Chondrocyte (in vitro differentiated cells): ENCODE measurements at regions not wholly inside any gene's neighbourhood (a gene's known extent, or its start where the extent isn't known, plus 50 kb on each side); places are given as distances from the start of the nearest gene placed in this dataset.

ENCODE experiments used
- DNase-seq: peaks from one replicate; pipeline ENCODE4 v3.0.0; 2021; ENCODE audit warnings: mixed read lengths, low spot score
- H3K27ac Mint-ChIP-seq: one replicate; pipeline ENCODE4 v1.8.0; 2021; ENCODE audit warnings: mild to moderate bottlenecking, moderate library complexity, mixed read lengths; ENCODE audit not compliant: unreplicated experiment
- H3K27me3 Mint-ChIP-seq: 2 replicates; pipeline ENCODE4 v1.8.0; 2021; ENCODE audit warnings: low read depth, mixed read lengths
- H3K36me3 Mint-ChIP-seq: 2 replicates; pipeline ENCODE4 v1.8.0; 2021; ENCODE audit warnings: low read depth, mixed read lengths
- H3K4me1 Mint-ChIP-seq: 2 replicates; pipeline ENCODE4 v1.8.0; 2021; ENCODE audit warnings: low read depth, mild to moderate bottlenecking, mixed read lengths
- H3K4me3 Mint-ChIP-seq: one replicate; pipeline ENCODE4 v1.8.0; 2021; ENCODE audit warnings: mild to moderate bottlenecking, moderate library complexity, mixed read lengths; ENCODE audit not compliant: unreplicated experiment
- H3K9me3 Mint-ChIP-seq: 2 replicates; pipeline ENCODE4 v1.8.0; 2021; ENCODE audit warnings: low read depth, mixed read lengths
- CTCF ChIP-seq: fragments of 200-600 bp; sonication (generic); IDR thresholded peaks from 2 replicates; pipeline ENCODE4 v1.5.0; 2021; ENCODE audit warnings: antibody characterized with exemption, mild to moderate bottlenecking, moderate library complexity

GRCh38 chr18:7436166-7436565 is 130.9 kb upstream of the PTPRM start:
- TF ChIP-seq CTCF: no peak
- Mint-ChIP-seq H3K36me3 (peaks cover 2% of the 10 kb centered on the region), H3K9me3 (no peaks in the 10 kb centered on the region), H3K4me1 (peaks cover 9% of the 10 kb centered on the region), H3K4me3 (no peak overlapping the region), H3K27ac (no peak overlapping the region), H3K27me3 (no peaks in the 10 kb centered on the region)
- DNase-seq: no peak

GRCh38 chr18:7437870-7438269 is 129.2 kb upstream of the PTPRM start:
- Mint-ChIP-seq H3K27me3 (no peaks in the 10 kb centered on the region), H3K36me3 (peaks cover 2% of the 10 kb centered on the region), H3K4me1 (peaks cover 13% of the 10 kb centered on the region), H3K9me3 (no peaks in the 10 kb centered on the region), H3K4me3 (no peak overlapping the region), H3K27ac (no peak overlapping the region)
- no peak for DNase-seq
- no peak for TF ChIP-seq CTCF

GRCh38 chr18:7438646-7439045 is 128.5 kb upstream of the PTPRM start:
- H3K36me3 Mint-ChIP-seq: peaks cover 2% of the 10 kb centered on the region
- H3K9me3 Mint-ChIP-seq: no peaks in the 10 kb centered on the region
- peaks cover 13% of the 10 kb centered on the region for H3K4me1 Mint-ChIP-seq
- TF ChIP-seq CTCF: no peak
- no peaks in the 10 kb centered on the region for H3K27me3 Mint-ChIP-seq
- DNase-seq: no peak
- H3K27ac Mint-ChIP-seq: no peak overlapping the region
- no peak overlapping the region for H3K4me3 Mint-ChIP-seq

- no peaks in the 10 kb centered on the region for H3K36me3 Mint-ChIP-seq
- no peaks in the 10 kb centered on the region for H3K9me3 Mint-ChIP-seq
- H3K4me1 Mint-ChIP-seq: peaks cover 5% of the 10 kb centered on the region
- H3K4me3 Mint-ChIP-seq: no peak overlapping the region
- peaks cover 4% of the 10 kb centered on the region for H3K27me3 Mint-ChIP-seq
- H3K27ac Mint-ChIP-seq: no peak overlapping the region
- no peak for DNase-seq
- TF ChIP-seq CTCF: no peak
These were observed 119.6 kb upstream of the PTPRM start for GRCh38 chr18:7447318-7448028.

- H3K27ac Mint-ChIP-seq: no peak overlapping the region
- no peaks in the 10 kb centered on the region for H3K9me3 Mint-ChIP-seq
- no peak for DNase-seq
- peaks cover 4% of the 10 kb centered on the region for H3K27me3 Mint-ChIP-seq
- TF ChIP-seq CTCF: peak; percentile 74
- no peak overlapping the region for H3K4me3 Mint-ChIP-seq
- H3K4me1 Mint-ChIP-seq: peaks cover 5% of the 10 kb centered on the region
- peaks cover 2% of the 10 kb centered on the region for H3K36me3 Mint-ChIP-seq
These were observed 114.8 kb upstream of the PTPRM start for GRCh38 chr18:7452331-7452730.
